ENCODE measurements at regions not wholly inside any gene's neighbourhood (a gene's known extent, or its start where the extent isn't known, plus 50 kb on each side); places are given as distances from the start of the nearest gene placed in this dataset.

- Histone ChIP-seq H3K27me3 (replicated peaks; ENCODE audit: insufficient read depth, low read length) (no peaks in the 10 kb centered on the region), H2AFZ (ENCODE audit: low read length) (no peak overlapping the region), H3K4me2 (ENCODE audit: low read depth, low read length) (no peak overlapping the region), H3K36me3 (replicated peaks; ENCODE audit: insufficient read depth, low read length) (no peaks in the 10 kb centered on the region), H3K9ac (ENCODE audit: low read length) (no peak overlapping the region), H3F3A (ENCODE audit: insufficient read depth, low read length) (no peaks in the 10 kb centered on the region), H3K9me3 (replicated peaks; ENCODE audit: insufficient read depth, low read length) (no peaks in the 10 kb centered on the region), H3K79me2 (ENCODE audit: low read length) (no peaks in the 10 kb centered on the region), H3K4me3 (ENCODE audit: low read length) (no peak overlapping the region), H4K20me1 (ENCODE audit: insufficient read depth, low read length) (no peaks in the 10 kb centered on the region), H3K4me1 (ENCODE audit: low read length) (no peaks in the 10 kb centered on the region), H3K9me2 (replicated peaks; ENCODE audit: insufficient read depth, low read length) (no peaks in the 10 kb centered on the region), H3K27ac (ENCODE audit: low read length) (no peak overlapping the region)
- no peak for DNase-seq
- TF ChIP-seq EZH2phosphoT487 (IDR thresholded peaks at IDR 0.05; ENCODE audit: low read length) (no peak), EZH2 (optimal IDR thresholded peaks at IDR 0.05; ENCODE audit: low read depth, low read length) (no peak), CTCF (IDR thresholded peaks at IDR 0.05; ENCODE audit: low read length) (no peak)
Observed at GRCh38 chr9:78502566-78502965, 205.6 kb downstream of the PSAT1 start.

- no peak overlapping the region for H3K9ac ChIP-seq (ENCODE audit: low read length)
Observed at GRCh38 chr9:78505546-78505945, 208.6 kb downstream of the PSAT1 start.

GRCh38 chr9:78507037-78507436 is 210.1 kb downstream of the PSAT1 start:
- Histone ChIP-seq H4K20me1 (ENCODE audit: insufficient read depth, low read length) (no peaks in the 10 kb centered on the region), H3K9me3 (replicated peaks; ENCODE audit: insufficient read depth, low read length) (no peaks in the 10 kb centered on the region), H3K4me3 (ENCODE audit: low read length) (no peak overlapping the region), H3K9me2 (replicated peaks; ENCODE audit: insufficient read depth, low read length) (no peaks in the 10 kb centered on the region), H3F3A (ENCODE audit: insufficient read depth, low read length) (no peaks in the 10 kb centered on the region), H3K4me1 (ENCODE audit: low read length) (no peaks in the 10 kb centered on the region), H3K9ac (ENCODE audit: low read length) (no peak overlapping the region), H3K36me3 (replicated peaks; ENCODE audit: insufficient read depth, low read length) (no peaks in the 10 kb centered on the region), H3K4me2 (ENCODE audit: low read depth, low read length) (no peak overlapping the region), H2AFZ (ENCODE audit: low read length) (no peak overlapping the region), H3K27me3 (replicated peaks; ENCODE audit: insufficient read depth, low read length) (no peaks in the 10 kb centered on the region), H3K27ac (ENCODE audit: low read length) (no peak overlapping the region), H3K79me2 (ENCODE audit: low read length) (no peaks in the 10 kb centered on the region)
- TF ChIP-seq EZH2 (optimal IDR thresholded peaks at IDR 0.05; ENCODE audit: low read depth, low read length) (no peak), CTCF (IDR thresholded peaks at IDR 0.05; ENCODE audit: low read length) (no peak), EZH2phosphoT487 (IDR thresholded peaks at IDR 0.05; ENCODE audit: low read length) (no peak)
- no peak for DNase-seq

More at GRCh38 chr9:78505546-78505945, 208.6 kb downstream of the PSAT1 start:
- Histone ChIP-seq H3K4me1 (ENCODE audit: low read length) (no peaks in the 10 kb centered on the region), H3K79me2 (ENCODE audit: low read length) (no peaks in the 10 kb centered on the region), H2AFZ (ENCODE audit: low read length) (no peak overlapping the region), H3K9me2 (replicated peaks; ENCODE audit: insufficient read depth, low read length) (no peaks in the 10 kb centered on the region), H3K36me3 (replicated peaks; ENCODE audit: insufficient read depth, low read length) (no peaks in the 10 kb centered on the region), H3K27ac (ENCODE audit: low read length) (no peak overlapping the region), H3K4me2 (ENCODE audit: low read depth, low read length) (no peak overlapping the region), H3F3A (ENCODE audit: insufficient read depth, low read length) (no peaks in the 10 kb centered on the region), H4K20me1 (ENCODE audit: insufficient read depth, low read length) (no peaks in the 10 kb centered on the region), H3K4me3 (ENCODE audit: low read length) (no peak overlapping the region), H3K9me3 (replicated peaks; ENCODE audit: insufficient read depth, low read length) (no peaks in the 10 kb centered on the region), H3K27me3 (replicated peaks; ENCODE audit: insufficient read depth, low read length) (no peaks in the 10 kb centered on the region)
- TF ChIP-seq CTCF (IDR thresholded peaks at IDR 0.05; ENCODE audit: low read length) = no peak
- no peak for DNase-seq
